ENCODE measurements at regions not wholly inside any gene's neighbourhood (a gene's known extent, or its start where the extent isn't known, plus 50 kb on each side); places are given as distances from the start of the nearest gene placed in this dataset.
A peak's percentile ranks its signal among the peaks of the same experiment; 100 is the strongest.

DNA sequence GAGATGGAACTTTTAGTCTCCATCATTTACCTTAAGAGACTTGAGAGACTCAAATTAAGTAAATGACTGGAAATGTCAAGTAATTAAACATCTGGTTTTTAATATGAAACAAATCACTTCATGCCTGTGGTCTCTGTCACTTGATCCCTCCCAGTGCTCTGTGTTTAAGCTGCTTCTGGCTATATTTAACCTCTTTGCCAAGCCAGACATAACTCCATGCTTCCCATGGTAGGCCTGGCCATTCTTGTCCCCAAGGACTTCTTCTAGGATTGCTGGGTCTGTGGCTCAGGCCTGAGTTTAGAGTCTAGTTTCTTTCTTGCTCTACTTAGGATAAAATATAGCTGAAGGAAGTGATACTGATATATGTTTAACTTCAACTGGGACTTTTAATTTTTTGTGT is 1013.6 kb downstream of the FLRT2 start:
- peak; percentile 73 for DNase-seq

- no peak for DNase-seq
Measured at GRCh38 chr14:86541972-86542371, 1012.0 kb downstream of the FLRT2 start.

- DNase-seq: no peak
Measured at GRCh38 chr14:86540636-86541247, 1010.8 kb downstream of the FLRT2 start.

- no peak for DNase-seq
Measured at GRCh38 chr14:86539361-86540070, 1009.6 kb downstream of the FLRT2 start.

DNA sequence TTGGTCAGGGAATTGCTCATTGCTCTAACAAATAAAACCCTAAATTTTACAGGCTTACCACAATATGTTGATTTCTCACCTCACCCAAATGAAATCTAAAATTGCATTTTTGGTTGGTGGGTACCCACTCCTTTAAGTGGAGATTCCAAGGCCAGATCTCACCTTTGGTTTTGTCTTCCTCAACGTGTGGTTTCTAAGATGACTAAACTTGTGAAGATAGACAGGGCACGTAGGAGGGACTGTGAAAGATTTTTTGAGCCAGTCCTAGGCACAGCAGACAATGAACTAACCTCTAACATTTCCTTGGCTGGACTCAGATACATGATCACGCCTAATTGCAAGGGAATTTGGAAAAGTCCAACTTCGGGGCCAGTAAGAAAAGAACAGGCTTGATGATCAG is 1003.9 kb downstream of the FLRT2 start:
- DNase-seq: no peak

GRCh38 chr14:86532219-86532618 is 1002.3 kb downstream of the FLRT2 start:
- DNase-seq: peak; percentile 44

DNA sequence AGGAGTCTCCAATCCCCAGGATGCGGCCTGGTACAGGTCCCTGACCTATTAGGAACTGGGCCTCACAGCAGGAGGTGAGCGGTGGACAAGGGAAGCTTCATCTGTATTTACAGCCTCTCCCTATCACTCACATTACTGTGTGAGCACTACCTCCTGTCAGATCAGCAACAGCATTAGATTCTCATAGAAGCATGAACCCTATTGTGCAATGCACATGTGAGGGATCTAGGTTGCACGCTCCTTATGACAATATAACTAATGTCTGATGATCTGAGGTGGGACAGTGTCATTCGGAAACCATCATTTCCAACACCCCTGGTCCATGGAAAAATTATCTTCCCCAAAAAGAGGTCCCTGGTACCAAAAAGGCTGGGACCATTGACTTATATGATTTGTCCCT is 1000.5 kb downstream of the FLRT2 start:
- no peak for DNase-seq

- DNase-seq: no peak
Measured at GRCh38 chr14:86527312-86527711, 997.4 kb downstream of the FLRT2 start.

DNA sequence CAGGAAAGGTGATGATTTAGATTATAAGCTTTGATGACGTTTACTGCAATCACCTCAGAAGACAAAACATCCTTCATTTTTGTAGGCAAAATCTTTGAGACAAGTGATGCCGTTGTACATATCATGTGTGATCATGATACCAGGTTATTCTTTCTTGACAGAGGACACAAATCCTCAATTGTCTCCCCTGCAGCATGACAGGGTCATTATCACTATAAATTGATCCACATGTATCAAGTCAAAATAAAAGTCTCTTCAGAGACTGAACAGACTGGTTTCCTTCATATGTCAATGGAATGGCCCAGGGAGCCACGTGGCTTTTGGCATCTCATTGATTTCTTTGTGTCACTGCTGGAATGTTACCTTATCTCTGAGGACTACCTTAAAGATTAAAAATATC is 995.7 kb downstream of the FLRT2 start:
- no peak for DNase-seq

DNA sequence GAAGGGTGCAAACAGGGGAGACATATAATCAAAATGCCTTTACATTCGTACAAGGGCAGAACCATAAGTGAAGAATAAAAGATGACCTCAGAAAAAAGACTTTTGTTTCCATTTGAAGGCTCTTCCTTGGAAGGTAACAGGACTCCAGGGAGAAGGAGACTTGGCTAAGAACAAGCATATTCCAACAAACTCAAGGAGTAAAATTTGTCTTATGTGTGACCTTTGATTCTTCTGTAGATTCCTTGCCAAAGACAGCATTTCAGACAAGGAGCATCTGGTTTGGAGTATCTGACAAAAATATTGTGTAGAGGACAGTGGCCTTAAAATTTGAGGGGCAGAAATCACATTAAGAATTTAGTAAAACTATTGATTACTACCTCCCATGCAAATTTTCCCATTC is 991.9 kb downstream of the FLRT2 start:
- no peak for DNase-seq

- DNase-seq: no peak
Measured at GRCh38 chr14:86521031-86521730, 991.2 kb downstream of the FLRT2 start.

- no peak for DNase-seq
Measured at GRCh38 chr14:86518298-86518697, 988.4 kb downstream of the FLRT2 start.

- no peak for DNase-seq
Measured at GRCh38 chr14:86515195-86515594, 985.3 kb downstream of the FLRT2 start.

GRCh38 chr14:86513564-86513963 is 983.6 kb downstream of the FLRT2 start:
- DNase-seq: no peak

DNA sequence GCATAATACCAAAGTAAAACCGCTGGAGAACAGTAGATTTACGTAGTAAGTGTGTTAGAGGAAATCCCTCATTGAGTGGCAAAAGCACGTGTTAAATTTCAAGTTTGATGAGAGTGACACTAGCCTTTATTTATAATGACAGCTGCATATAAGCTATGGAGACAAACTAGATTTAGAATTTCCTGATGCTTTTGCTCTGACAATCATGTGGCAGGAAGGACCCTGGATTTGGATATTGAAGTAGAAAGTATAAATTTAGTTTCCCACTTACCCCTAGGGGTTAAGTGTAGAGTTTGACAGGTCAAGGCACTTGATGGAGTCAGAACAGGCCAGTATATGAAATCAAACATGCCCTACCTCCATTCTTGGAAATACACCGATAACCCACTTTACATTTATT is 983.1 kb downstream of the FLRT2 start:
- DNase-seq: no peak

- DNase-seq: no peak
Measured at GRCh38 chr14:86510491-86510890, 980.5 kb downstream of the FLRT2 start.

- peak; percentile 7 for DNase-seq
Measured at GRCh38 chr14:86505808-86506207, 975.9 kb downstream of the FLRT2 start.

DNA sequence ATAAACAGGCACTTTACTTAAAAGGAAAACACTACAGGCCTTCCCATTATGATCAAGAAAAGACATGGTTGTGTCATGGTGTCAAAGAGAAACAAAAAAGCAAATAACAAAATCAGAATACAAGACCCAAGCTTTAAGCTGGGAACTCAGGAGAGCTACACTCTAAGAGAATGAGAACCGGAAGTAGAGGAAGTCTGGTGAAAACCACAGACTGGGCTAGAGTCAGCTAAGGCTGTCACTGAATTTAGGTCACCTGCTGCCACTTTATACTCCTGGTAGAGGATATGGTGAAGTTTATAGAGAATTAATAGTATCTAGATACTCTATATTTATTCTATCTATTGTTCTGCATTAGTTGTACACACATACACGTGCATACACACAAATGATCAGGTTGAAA is 971.7 kb downstream of the FLRT2 start:
- DNase-seq: no peak

DNA sequence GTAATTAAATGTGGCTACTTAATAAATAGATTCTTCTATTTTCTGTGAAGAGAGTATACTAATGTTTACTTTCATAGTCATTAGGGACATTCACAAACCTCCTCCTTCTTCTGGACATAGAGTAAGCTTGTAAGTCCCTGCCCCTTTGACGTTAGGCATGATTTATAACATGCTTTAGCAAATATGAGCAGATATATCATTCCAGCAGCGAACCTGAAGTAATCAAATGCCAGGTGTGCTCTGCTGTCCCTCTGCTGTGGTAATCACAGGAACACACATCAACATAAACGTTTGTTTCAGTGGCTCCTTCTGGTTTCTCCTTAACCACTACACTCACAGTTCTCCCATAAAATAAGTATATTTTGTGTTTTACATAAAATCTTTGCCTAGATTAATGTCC is 961.8 kb downstream of the FLRT2 start:
- no peak for DNase-seq

DNA sequence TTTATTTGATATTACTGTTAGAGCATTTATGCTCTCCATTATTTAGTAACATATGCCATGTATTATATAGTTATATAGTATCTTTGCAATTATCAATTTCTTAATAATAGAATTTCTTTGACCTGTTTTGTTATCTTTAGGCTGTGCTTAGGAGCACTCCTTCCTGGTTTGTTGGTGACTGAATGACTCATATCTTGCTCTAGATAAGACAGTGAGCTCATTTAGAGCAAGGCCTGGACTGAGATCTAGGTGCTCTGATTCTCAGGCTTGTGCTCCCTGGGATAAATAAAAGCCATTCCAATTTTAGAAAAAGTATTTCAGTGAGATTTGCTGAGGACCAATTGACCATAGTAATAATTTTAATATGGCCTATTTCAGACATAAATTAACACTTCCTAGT is 951.2 kb downstream of the FLRT2 start:
- no peak for DNase-seq

DNA sequence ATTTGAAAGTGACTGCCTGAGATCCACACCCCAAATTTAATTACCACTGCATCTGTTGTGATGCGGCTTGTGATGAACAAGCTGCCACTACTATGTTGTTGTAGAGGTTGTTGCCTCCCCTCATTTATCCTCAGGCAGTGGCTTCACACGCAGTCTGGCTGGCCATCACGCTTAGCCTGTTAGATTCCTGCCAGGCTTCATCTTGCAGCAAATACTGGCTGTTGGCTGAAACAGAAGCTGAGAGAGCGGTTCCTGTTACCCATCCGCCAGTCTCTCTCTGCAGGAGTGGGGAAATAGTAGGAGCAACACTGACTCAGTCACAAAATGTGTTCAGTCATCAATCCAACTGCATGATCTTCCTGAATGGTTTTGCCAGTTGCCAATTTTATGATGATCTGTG is 934.4 kb downstream of the FLRT2 start:
- DNase-seq: no peak

DNA sequence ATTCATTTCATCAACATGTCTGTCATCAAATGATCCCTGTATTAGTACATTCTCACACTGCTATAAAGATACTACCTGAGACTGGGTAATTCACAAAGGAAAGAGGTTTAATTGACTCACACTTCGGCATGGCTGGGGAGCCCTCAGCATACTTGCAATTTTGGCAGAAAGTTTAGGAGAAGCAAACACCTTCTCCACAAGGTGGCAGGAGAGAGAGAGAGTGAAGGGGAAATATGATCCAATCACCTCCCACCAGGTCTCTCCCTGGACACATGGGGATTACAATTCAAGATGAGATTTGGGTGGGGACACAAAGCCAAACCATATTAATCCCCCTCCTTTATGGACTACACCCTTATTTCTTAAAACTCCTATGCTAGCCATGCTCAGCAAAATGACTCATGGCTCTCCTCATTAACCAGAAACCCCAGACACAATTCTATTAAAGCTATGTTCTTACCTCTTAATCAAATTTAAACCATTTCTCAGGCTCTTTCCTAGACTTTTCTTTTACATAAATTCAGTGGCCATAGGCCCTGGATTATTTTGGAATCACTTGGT is 932.3 kb downstream of the FLRT2 start:
- peak; percentile 11 for DNase-seq

- no peak for DNase-seq
Measured at GRCh38 chr14:86457481-86458135, 927.7 kb downstream of the FLRT2 start.
